Umbilical cord (tissue), 1 donor: ENCODE measurements at regions not wholly inside any gene's neighbourhood (a gene's known extent, or its start where the extent isn't known, plus 50 kb on each side); places are given as distances from the start of the nearest gene placed in this dataset.
"Not testable (repeated sequence)": the region's sequence is repeated elsewhere in the genome, so short reads cannot be mapped to it uniquely, and the experiment has no call there.

Source experiments
- DNase-seq: peaks from one replicate; pipeline ENCODE4 v3.0.0-alpha.2; 2015; ENCODE audit warnings: low spot score

DNA sequence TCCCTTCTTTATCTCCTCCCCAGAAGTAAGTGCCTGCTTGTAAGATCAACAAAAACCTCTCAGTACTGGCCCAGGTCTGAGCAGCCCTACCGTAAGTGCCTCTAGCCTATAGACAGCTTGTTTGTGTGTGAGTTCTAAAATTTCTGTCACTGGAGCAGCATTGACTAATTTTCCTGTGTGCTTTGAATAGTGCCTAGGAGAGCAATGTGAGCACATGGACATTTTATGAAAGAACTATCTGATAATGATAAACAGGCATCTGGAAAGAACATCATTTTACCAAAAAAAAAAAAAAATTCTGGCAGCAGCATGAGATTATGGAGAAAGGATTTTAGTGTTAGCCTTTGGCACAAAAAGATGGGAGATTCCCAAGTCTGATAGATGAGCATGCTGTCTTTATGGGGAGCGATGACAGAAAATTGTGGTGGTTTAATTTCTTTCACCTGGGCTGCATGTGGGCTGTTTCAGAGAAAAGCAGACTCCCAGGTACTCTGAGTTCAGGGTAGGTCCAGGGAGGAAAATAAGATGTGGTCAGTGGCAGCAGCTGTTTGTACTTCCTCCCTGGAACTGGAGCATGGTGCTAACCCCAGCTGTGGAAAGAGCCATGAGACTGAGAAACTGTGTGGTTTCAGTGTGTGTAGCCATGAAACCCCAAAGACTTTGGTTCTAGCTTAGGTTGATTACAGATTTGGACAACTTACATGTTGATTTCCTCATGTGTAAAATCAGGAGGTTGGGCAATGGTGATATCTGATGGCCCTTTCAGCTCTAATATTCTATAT, 419.9 kb downstream of the NTRK2 start:
- DNase-seq = no peak

DNA sequence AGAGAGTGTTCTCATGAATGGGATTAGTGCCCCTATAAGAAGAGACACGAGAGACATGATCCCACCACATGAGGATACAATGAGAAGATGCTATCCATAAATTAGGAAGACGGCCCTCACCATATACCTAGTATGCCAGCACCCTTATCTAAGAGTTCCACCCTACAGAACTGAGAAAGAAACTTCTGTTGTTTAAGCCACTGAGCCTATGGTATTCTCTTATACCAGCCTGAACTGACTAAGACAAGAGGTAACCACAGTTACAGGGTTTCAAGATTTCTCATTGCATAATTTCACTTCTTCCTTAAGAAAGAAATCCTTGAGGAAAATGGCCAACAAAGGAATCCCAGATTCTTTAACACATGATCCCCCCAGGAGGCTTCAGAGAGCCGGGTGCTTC, 412.4 kb downstream of the NTRK2 start:
- no peak for DNase-seq

DNA sequence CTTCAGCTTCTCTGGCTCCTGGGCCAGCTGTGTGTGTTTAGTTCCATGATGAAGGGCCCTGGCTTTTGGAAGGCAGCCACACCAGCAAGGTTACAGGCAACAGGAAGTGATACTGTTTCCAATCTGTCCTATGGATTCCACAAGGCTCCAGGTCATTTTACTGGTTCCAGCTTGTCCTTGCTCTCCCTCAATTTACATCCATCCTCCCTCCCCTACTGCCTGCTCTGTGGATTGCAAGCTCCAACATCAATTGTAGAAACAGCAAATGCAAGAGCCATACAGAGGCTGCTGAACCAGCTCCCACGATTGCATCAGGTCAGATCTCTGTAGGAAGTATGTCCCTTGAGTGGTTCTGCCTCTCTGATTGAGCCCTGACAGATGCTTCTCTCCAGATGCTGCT, 409.8 kb downstream of the NTRK2 start:
- DNase-seq = no peak

DNA sequence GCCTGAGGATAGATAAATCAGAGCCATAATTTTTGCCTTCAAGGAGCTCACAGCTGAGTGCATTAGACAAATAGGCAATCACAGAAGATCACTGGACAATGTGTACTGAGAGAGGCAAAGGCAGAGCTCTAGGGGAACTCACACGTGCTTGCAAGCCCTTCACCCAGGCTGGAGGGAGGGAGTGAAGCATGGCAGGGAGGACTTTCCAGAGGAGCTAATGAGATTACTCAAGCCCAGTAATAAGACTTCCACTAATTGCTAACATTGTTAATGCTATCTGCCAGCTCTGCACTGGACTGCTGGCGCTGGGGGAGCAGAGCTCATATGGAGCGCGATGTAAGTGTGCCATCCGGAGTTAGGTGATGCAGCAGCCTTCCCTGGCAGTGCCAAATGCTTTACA, 408.4 kb downstream of the NTRK2 start:
- DNase-seq = no peak

DNA sequence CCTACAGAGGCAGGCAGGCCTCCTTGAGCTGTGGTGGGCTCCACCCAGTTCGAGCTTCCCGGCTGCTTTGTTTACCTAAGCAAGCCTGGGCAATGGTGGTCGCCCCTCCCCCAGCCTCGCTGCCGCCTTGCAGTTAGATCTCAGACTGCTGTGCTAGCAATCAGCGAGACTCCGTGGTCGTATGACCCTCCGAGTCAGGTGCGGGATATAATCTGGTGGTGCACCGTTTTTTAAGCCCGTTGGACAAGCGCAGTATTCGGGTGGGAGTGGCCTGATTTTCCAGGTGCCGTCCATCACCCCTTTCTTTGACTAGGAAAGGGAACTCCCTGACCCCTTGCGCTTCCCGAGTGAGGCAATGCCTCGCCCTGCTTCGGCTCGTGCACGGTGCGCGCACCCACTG, 407.6 kb downstream of the NTRK2 start:
- DNase-seq = not testable (repeated sequence)
